SK-N-SH (cell line): ENCODE measurements at regions not wholly inside any gene's neighbourhood (a gene's known extent, or its start where the extent isn't known, plus 50 kb on each side); places are given as distances from the start of the nearest gene placed in this dataset.

ENCODE experiments used
- CTCF ChIA-PET: fragments of 300-600, 350-600 bp; formaldehyde crosslinking; extraction: SDS; loops from one replicate; lab custom pipeline; 2021; lab: Yijun Ruan, JAX
- POLR2A ChIA-PET: fragments of 350-600 bp; sonication (Branson Sonifier 250); formaldehyde crosslinking; extraction: SDS; loops from one replicate; lab custom pipeline; 2020; ENCODE audit warnings: antibody characterized with exemption, inconsistent platforms; lab: Yijun Ruan, JAX
- DNase-seq: peaks from one replicate; pipeline ENCODE4 v3.0.0; 2012
- H2AFZ ChIP-seq: fragments of 200-600 bp; sonication (generic); 2 replicates; pipeline ENCODE4 v1.8.1; 2016; ENCODE audit warnings: antibody characterized with exemption, mild to moderate bottlenecking, low read depth
- H3F3A ChIP-seq: fragments of 200-600 bp; sonication (generic); replicated peaks from 2 replicates; pipeline ENCODE3; 2016; ENCODE audit warnings: antibody characterized with exemption, mild to moderate bottlenecking; ENCODE audit not compliant: insufficient read depth
- H3K27ac ChIP-seq, 2 experiments: fragments of 200-500 bp in 1 of 2; fragments of 200-600 bp in 1 of 2; sonication (Bioruptor generic) in 1 of 2; sonication (generic), shearing (Covaris generic) in 1 of 2; 2 replicates each; pipeline versions ENCODE4 v1.5.1 to v1.6.1; 2014 to 2016; ENCODE audit warnings: low read depth in 2 of 2, inconsistent platforms in 1 of 2, low read length in 1 of 2, mild to moderate bottlenecking in 1 of 2, mixed read lengths in 1 of 2
- H3K27me3 ChIP-seq: fragments of 200-600 bp; sonication (generic), shearing (Covaris generic); 2 replicates; pipeline ENCODE4 v1.6.1; 2016; ENCODE audit warnings: mixed run types; ENCODE audit not compliant: insufficient read depth
- H3K36me3 ChIP-seq, 2 experiments: fragments of 200-500 bp in 1 of 2; fragments of 200-600 bp in 1 of 2; sonication (Bioruptor generic) in 1 of 2; sonication (generic) in 1 of 2; replicated peaks in 1 of 2; 2 replicates each; pipeline versions ENCODE3 to v1.5.1; 2014 to 2016; ENCODE audit warnings: low read length in 1 of 2, mild to moderate bottlenecking in 1 of 2; ENCODE audit not compliant: insufficient read depth in 2 of 2, control insufficient read depth in 1 of 2
- H3K4me1 ChIP-seq, 2 experiments: fragments of 200-500 bp in 1 of 2; fragments of 200-600 bp in 1 of 2; sonication (Bioruptor generic) in 1 of 2; sonication (generic), shearing (Covaris generic) in 1 of 2; 2 replicates each; pipeline versions ENCODE4 v1.5.1 to v1.6.1; 2014 to 2016; ENCODE audit warnings: low read depth in 1 of 2, low read length in 1 of 2, mixed run types in 1 of 2; ENCODE audit not compliant: insufficient read depth in 2 of 2, control insufficient read depth in 1 of 2
- H3K4me2 ChIP-seq: fragments of 200-600 bp; sonication (generic), shearing (Covaris generic); 2 replicates; pipeline ENCODE4 v1.6.1; 2017; ENCODE audit warnings: mixed run types
- H3K4me3 ChIP-seq, 2 experiments: fragments of 200-500 bp in 1 of 2; fragments of 200-600 bp in 1 of 2; sonication (Bioruptor generic) in 1 of 2; sonication (generic), shearing (Covaris generic) in 1 of 2; 2 replicates each; pipeline versions ENCODE4 v1.5.1 to v1.8.1; 2014 to 2016; ENCODE audit warnings: low read depth in 2 of 2, inconsistent platforms in 1 of 2, low read length in 1 of 2, mild to moderate bottlenecking in 1 of 2, mixed read lengths in 1 of 2, moderate library complexity in 1 of 2
- H3K79me2 ChIP-seq: fragments of 200-600 bp; sonication (generic); 2 replicates; pipeline ENCODE4 v1.8.1; 2017; ENCODE audit warnings: mild to moderate bottlenecking; ENCODE audit not compliant: insufficient read depth
- H3K9ac ChIP-seq: fragments of 200-600 bp; sonication (generic); 2 replicates; pipeline ENCODE4 v1.6.1; 2017; ENCODE audit warnings: mixed run types
- H3K9me2 ChIP-seq: fragments of 200-600 bp; sonication (generic); 2 replicates; pipeline ENCODE4 v1.6.1; 2017; ENCODE audit warnings: mixed run types
- H3K9me3 ChIP-seq: fragments of 200-600 bp; sonication (generic); 2 replicates; pipeline ENCODE4 v1.6.1; 2017; ENCODE audit warnings: mixed run types, mild to moderate bottlenecking, moderate library complexity
- H4K20me1 ChIP-seq: fragments of 200-600 bp; sonication (generic); 2 replicates; pipeline ENCODE4 v1.6.1; 2017; ENCODE audit warnings: mild to moderate bottlenecking, mixed run types; ENCODE audit not compliant: insufficient read depth
- ELF1 ChIP-seq: IDR thresholded peaks from 2 replicates; pipeline ENCODE4 v1.4.0; 2012
- EZH2phosphoT487 ChIP-seq: fragments of 200-600 bp; sonication (generic); IDR thresholded peaks from 2 replicates; pipeline ENCODE4 v1.6.1; 2017; ENCODE audit warnings: low read depth, mixed run types, mild to moderate bottlenecking, antibody characterized with exemption, moderate library complexity, borderline replicate concordance
- FOSL2 ChIP-seq: IDR thresholded peaks from 2 replicates; pipeline ENCODE4 v1.4.0; 2012; ENCODE audit warnings: low read depth, mild to moderate bottlenecking, moderate library complexity, borderline replicate concordance
- FOXM1 ChIP-seq: IDR thresholded peaks from 2 replicates; pipeline ENCODE4 v1.4.0; 2012; ENCODE audit warnings: low read depth, mild to moderate bottlenecking
- MAX ChIP-seq: IDR thresholded peaks from 2 replicates; pipeline ENCODE4 v1.4.0; 2012; ENCODE audit warnings: low read depth
- NRF1 ChIP-seq: IDR thresholded peaks from 2 replicates; pipeline ENCODE4 v1.6.1; 2012; ENCODE audit warnings: low read depth, mild to moderate bottlenecking, low read length
- POLR2AphosphoS5 ChIP-seq: IDR thresholded peaks from 2 replicates; pipeline ENCODE4 v1.6.1; 2012; ENCODE audit warnings: low read depth, low read length
- RCOR1 ChIP-seq: fragments of 150-350 bp; IDR thresholded peaks from 2 replicates; pipeline ENCODE4 v1.6.1; 2017; ENCODE audit warnings: antibody characterized with exemption, low read length
- RFX5 ChIP-seq: IDR thresholded peaks from 2 replicates; pipeline ENCODE4 v1.6.1; 2012; ENCODE audit warnings: mild to moderate bottlenecking, improper control_type of control experiment, low read length
- SIN3A ChIP-seq: IDR thresholded peaks from 2 replicates; pipeline ENCODE4 v1.6.1; 2012; ENCODE audit warnings: low read depth, mild to moderate bottlenecking, low read length, moderate library complexity, borderline replicate concordance
- TCF12 ChIP-seq: IDR thresholded peaks from 2 replicates; pipeline ENCODE4 v1.4.0; 2012
- USF1 ChIP-seq: IDR thresholded peaks from 2 replicates; pipeline ENCODE4 v1.4.0; 2012; ENCODE audit warnings: low read depth, borderline replicate concordance
- WGBS: methylation state at CpG from one replicate; pipeline ENCODE4 v1.1.6; 2017; ENCODE audit warnings: low lambda C conversion rate; 5-methylcytosine and 5-hydroxymethylcytosine counted together
- TF ChIP-seq, protein P1 (sequence below): IDR thresholded peaks from 2 replicates; pipeline ENCODE4; 2012
- TF ChIP-seq, protein P2 (sequence below): fragments of 150-350 bp; IDR thresholded peaks from 2 replicates; pipeline ENCODE4 v1.6.1; 2016; ENCODE audit warnings: mild to moderate bottlenecking, low read depth, low read length

DNA sequence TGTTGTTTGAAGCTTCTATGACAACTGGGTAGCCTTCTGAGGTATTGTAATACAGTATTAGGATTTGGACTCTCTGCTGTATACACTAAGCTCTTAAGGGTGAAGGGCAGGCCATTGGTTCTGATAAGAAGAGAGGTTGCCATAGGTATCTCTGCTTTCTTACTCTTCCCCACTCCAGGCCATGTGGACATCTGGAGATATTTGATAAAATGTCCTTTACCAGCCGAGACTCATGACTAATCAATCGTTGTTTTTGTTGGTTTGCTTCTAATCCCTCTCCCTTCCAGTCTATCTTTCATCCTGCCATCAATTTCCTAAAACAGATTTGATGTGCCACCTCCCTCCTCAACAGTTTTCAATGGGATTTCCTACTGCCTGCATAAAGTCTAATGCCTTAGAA lies 64.6 kb upstream of the WDR26 start:
- peak overlapping the region; percentile 76 for H2AFZ ChIP-seq
- H3K9ac ChIP-seq: peak overlapping the region; percentile 67; the same call in 1 of the 2 replicates
- WGBS: 24% methylated on average over 2 of the region's 2 CpGs
- CTCF ChIA-PET: interaction anchor here (1.1 to 2.5 kb wide), 3 partner anchors 9 to 41 kb away, joined by 3 to 14 read pairs (median 4); no protein-coding TSS in a partner anchor
- H3K4me2 ChIP-seq: peak overlapping the region; percentile 50; the same call in 1 of the 2 replicates
- H3K9me3 ChIP-seq: no peaks in the 10 kb centered on the region
- H3F3A ChIP-seq: peaks cover 46% of the 10 kb centered on the region
- no peaks in the 10 kb centered on the region for H3K79me2 ChIP-seq
- no peak overlapping the region for H3K4me3 ChIP-seq
- no peaks in the 10 kb centered on the region for H4K20me1 ChIP-seq
- POLR2A ChIA-PET: no interaction called here
- DNase-seq: no peak
- H3K27me3 ChIP-seq: no peaks in the 10 kb centered on the region
- H3K27ac ChIP-seq: peak overlapping the region; percentile 81 to 93; a peak in 3 of 4 replicates
- peaks cover 47 to 52% of the 10 kb centered on the region in 2 experiments for H3K4me1 ChIP-seq
- H3K36me3 ChIP-seq: no peaks in the 10 kb centered on the region
- TF ChIP-seq EZH2phosphoT487 (no peak), NRF1 (no peak)
- TF ChIP-seq, protein P1, sequence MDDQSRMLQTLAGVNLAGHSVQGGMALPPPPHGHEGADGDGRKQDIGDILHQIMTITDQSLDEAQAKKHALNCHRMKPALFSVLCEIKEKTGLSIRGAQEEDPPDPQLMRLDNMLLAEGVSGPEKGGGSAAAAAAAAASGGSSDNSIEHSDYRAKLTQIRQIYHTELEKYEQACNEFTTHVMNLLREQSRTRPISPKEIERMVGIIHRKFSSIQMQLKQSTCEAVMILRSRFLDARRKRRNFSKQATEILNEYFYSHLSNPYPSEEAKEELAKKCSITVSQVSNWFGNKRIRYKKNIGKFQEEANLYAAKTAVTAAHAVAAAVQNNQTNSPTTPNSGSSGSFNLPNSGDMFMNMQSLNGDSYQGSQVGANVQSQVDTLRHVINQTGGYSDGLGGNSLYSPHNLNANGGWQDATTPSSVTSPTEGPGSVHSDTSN: peak; percentile 61; the same call in 1 of the 2 replicates
- no peaks in the 10 kb centered on the region for H3K9me2 ChIP-seq

GRCh38 chr1:224500796-224501195 lies 66.2 kb upstream of the WDR26 start:
- no peak for DNase-seq
- Histone ChIP-seq H4K20me1 (no peaks in the 10 kb centered on the region), H3K27ac (peak overlapping the region; percentile 4 to 93; a peak in 2 of 4 replicates), H3F3A (peaks cover 46% of the 10 kb centered on the region), H3K36me3 (no peaks in the 10 kb centered on the region), H3K9ac (no peak overlapping the region), H3K9me3 (no peaks in the 10 kb centered on the region), H3K4me1 (peaks cover 41 to 56% of the 10 kb centered on the region in 2 experiments), H3K4me3 (no peak overlapping the region), H3K79me2 (no peaks in the 10 kb centered on the region), H2AFZ (no peak overlapping the region), H3K9me2 (no peaks in the 10 kb centered on the region), H3K27me3 (no peaks in the 10 kb centered on the region), H3K4me2 (no peak overlapping the region)
- ChIA-PET POLR2A (interaction anchor here (0.6 kb wide), 1 partner anchor 11 kb away, joined by 3 read pairs; no protein-coding TSS in a partner anchor), CTCF (no interaction called here)
- WGBS: 76% methylated on average over 4 of the region's 4 CpGs
- TF ChIP-seq ELF1 (no peak), TCF12 (no peak), POLR2AphosphoS5 (no peak), SIN3A (no peak), USF1 (no peak), RCOR1 (no peak), RFX5 (no peak), FOSL2 (no peak), MAX (no peak), FOXM1 (no peak)
- TF ChIP-seq, protein P2, sequence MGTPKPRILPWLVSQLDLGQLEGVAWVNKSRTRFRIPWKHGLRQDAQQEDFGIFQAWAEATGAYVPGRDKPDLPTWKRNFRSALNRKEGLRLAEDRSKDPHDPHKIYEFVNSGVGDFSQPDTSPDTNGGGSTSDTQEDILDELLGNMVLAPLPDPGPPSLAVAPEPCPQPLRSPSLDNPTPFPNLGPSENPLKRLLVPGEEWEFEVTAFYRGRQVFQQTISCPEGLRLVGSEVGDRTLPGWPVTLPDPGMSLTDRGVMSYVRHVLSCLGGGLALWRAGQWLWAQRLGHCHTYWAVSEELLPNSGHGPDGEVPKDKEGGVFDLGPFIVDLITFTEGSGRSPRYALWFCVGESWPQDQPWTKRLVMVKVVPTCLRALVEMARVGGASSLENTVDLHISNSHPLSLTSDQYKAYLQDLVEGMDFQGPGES: no peak
